HG02571 (cell line): ENCODE measurements at regions not wholly inside any gene's neighbourhood (a gene's known extent, or its start where the extent isn't known, plus 50 kb on each side); places are given as distances from the start of the nearest gene placed in this dataset.

Source experiments
- ATAC-seq: cut with Tn5 transposase; IDR thresholded peaks from one replicate; pipeline ENCODE4 v1.9.1; 2021; ENCODE audit warnings: mild to moderate bottlenecking, moderate library complexity; ENCODE audit not compliant: unreplicated experiment

DNA sequence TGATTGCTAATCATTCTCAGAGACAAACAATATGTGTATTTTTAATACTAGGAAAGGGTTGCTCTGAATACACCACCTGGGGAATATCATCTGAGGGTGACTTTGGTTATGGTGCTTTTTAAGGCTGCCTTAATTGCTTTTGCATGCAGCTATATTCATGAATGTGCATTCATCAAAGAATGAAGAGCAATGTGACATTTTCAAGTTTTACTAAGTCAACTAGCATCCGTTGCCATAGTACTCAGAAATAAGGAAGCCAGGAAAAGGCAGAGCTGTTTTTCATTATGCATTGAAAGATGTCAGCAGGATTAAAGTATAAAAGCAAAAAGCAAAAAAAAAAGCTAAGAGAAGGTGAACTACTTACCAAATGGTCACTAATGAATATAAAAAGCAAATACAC is 67.4 kb upstream of the PCDH18 start:
- ATAC-seq, result no peak

DNA sequence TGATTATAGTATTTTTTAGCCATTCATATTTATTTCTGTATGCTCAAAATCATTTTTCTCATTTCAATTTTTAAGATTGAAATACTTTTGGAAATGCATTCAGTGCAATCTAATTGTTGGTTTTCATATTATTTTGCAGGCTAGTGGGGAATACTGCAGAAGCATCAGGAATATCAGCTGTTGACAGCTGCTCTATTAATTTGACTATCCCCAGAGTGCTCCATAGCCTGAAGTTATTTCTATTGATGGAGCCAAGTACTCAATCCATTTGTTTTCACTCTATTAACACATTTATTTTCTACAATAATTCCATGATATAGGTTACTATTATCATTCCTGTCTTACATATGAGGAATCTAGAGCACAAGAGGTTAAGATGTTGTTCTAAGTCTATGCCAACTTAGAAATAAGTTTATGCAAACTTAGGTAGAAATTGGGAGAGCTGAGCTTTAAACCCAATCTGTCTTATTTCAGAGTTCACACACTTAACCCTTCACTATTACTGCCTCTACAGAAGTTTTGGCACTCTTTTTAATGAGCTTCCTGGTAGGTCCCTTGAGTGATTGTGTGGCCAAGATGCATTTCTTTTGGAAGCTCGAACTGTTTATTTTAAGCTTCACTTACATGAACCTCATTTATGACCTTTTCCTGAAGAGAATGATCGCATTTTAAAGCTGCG is 65.6 kb upstream of the PCDH18 start:
- no peak for ATAC-seq

DNA sequence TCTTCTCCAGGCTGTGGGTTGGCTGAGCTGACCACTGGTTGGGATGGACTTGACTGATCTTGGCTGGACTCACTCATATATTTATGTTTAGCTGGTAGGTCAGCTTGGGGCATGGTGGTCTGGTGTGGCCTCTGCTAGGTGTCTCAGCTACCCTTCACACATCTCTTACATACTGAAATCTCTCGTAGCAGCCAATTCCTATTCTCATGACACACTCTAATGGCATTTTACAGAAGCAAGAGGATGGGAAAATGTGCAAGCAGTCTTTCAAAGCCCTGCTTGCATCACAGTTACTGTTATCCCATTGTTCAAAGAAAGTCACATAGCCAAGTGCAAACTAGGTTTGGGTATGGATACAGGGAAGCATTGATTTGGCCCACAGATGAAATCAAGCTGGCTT is 55.5 kb upstream of the PCDH18 start:
- ATAC-seq, result no peak

DNA sequence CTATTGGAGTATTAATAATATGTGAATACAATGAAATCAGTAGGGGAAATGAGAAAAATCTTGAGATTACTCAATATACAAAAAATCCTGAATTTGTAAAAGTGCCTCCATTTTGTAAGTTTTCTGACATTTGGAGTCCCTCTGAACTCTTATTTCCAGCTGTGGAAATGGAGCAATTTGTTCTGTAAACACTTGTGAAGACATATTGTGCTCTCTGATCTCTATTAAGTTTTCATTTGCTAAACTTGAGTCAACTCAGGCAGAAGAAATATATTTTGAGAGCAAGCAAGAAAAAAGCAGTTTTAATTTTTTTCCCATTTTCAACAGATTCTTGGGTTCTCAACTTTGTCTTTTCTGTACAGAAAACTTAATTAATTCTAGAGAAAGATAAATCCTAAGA is 51.4 kb upstream of the PCDH18 start:
- ATAC-seq, result no peak
